Erythroblast (primary cell): ENCODE measurements at regions not wholly inside any gene's neighbourhood (a gene's known extent, or its start where the extent isn't known, plus 50 kb on each side); places are given as distances from the start of the nearest gene placed in this dataset.
"Not testable (repeated sequence)": the region's sequence is repeated elsewhere in the genome, so short reads cannot be mapped to it uniquely, and the experiment has no call there.

Experiments used
- DNase-seq, 2 experiments: peaks; one replicate each; lab custom pipeline; 2025; lab: John Stamatoyannopoulos, UW
- GATA1 ChIP-seq: IDR thresholded peaks from 2 replicates; pipeline ENCODE4 v1.6.1; 2011; ENCODE audit warnings: low read depth, mild to moderate bottlenecking, control low read depth, low read length, moderate library complexity
- POLR2A ChIP-seq: IDR thresholded peaks from 2 replicates; pipeline ENCODE4 v1.6.1; 2011; ENCODE audit warnings: mild to moderate bottlenecking, low read length

DNA sequence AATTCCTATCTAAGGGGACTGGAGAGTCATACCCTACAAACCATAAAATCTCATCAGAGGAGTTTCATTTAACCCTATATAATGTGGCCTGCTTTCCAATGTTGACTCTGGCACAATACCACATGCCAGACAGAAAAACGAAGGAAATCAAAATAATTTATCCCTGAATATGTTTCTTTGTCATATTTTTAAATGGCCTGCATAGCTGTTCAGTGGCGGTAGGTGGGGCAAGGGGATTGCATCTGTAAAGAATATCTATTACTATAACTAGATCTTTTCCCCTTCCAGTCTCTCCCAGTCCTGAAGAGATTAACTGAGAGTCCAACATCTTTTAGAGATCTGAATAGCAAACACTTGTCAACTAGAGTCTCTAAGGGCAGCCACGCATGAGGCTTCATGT, 278.1 kb upstream of the CTNNB1 start:
- TF ChIP-seq POLR2A (no peak), GATA1 (no peak)
- DNase-seq, result no peak

DNA sequence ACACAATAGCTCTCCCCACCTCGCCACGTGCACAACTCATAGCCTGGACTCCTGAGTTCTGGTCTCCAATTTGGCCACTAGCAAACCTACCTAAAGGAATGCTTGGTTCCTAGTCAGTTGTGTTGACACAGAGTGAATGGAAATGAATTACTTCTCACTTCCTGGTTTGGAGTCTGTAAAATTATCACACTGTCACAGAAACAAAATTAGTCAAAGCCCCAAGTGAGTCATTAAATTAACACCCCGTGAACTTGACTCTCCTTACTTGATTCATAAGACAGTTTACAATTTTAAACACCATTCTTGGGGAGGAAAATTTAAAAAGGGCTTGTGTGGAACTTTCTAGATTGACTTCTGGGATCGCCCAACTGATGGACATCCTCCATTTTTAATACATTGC, 276.2 kb upstream of the CTNNB1 start:
- no peak for DNase-seq
- no peak for TF ChIP-seq POLR2A
- TF ChIP-seq GATA1, result no peak

DNA sequence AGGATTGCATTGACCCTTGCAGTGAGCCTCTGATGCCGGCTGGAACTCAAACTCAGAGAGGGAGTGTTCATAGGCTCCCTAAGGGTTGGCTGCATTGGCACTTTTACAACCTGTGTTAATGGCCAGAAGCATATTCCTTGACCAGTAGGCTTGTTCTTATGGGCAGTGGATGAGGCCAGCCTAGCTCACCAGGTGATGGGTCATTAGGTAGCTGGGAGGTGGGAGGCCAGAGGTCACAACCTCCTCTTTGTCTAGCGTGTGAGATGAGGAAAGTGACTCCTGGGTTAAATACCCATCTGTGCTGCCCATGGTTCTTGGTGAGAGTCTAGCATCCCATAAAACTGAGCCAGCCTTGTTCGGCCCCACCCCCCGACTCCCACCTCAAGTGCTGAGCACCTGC, 275.7 kb upstream of the CTNNB1 start:
- no peak for DNase-seq
- TF ChIP-seq GATA1 (no peak), POLR2A (no peak)

- DNase-seq, result no peak
- TF ChIP-seq POLR2A (no peak), GATA1 (no peak)
These were observed 274.7 kb upstream of the CTNNB1 start for GRCh38 chr3:40924559-40925141.

GRCh38 chr3:40925231-40925630, 274.1 kb upstream of the CTNNB1 start:
- TF ChIP-seq GATA1 (no peak), POLR2A (no peak)
- no peak for DNase-seq

- peak; percentile 7 to 40 for DNase-seq
- TF ChIP-seq POLR2A (no peak), GATA1 (no peak)
These were observed 269.2 kb upstream of the CTNNB1 start for GRCh38 chr3:40930131-40930538.

DNA sequence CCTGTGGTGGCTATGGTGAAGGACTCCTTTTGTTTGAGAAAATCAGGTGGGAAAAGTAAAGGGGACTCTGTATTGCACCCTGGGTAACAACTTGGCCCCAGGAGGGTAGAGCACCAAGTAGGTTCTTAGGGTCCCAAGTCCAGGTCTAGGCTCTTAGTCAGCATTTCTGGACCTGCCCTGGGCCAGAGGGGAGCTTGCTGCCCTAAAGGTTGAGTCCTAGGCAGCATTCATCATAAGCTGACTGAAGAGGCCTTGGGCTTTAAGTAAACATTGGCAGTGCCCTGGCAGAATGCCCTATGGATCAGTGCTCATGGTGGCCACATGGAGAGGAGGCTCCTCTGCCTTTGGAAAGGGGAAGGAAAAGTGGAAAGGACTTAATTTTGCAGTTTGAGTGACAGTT, 268.5 kb upstream of the CTNNB1 start:
- no peak for DNase-seq
- TF ChIP-seq GATA1 (no peak), POLR2A (no peak)

GRCh38 chr3:40938591-40938990, 260.7 kb upstream of the CTNNB1 start:
- DNase-seq, result no peak
- no peak for TF ChIP-seq POLR2A
- TF ChIP-seq GATA1, result no peak

DNA sequence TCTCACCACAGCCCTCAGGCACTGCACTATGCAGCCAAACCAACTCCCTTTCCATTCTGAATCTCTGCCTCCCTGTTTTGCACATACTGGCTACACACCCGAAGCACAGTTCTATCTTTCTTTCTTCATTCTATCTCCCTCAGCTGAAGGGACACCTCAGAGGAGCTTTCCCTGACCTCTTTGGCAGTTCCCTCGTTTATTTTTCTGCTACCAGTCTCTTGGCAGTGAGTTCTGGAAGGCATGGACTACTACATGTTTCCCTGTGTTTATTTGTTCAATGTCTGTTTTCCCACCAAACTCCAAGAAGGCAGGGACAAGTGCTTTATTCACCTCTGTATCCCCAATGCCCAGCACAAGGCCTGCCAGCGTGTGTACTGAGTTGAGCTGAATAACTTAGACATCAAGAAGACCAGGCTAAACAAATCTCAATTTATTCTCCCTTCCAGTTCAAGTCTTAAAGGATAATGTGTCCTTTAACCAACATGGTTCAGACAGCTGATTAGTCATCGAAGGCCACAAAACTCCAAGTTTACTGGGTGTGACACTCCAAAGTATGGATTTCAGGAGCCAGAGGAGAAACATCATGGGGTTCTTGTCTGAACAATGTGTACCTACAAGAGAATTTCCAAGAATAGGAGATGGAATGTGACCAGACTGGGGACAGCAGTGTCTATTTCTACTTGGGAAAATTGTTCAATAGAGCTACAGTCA, 260.1 kb upstream of the CTNNB1 start:
- no peak for TF ChIP-seq GATA1
- DNase-seq, result no peak

DNA sequence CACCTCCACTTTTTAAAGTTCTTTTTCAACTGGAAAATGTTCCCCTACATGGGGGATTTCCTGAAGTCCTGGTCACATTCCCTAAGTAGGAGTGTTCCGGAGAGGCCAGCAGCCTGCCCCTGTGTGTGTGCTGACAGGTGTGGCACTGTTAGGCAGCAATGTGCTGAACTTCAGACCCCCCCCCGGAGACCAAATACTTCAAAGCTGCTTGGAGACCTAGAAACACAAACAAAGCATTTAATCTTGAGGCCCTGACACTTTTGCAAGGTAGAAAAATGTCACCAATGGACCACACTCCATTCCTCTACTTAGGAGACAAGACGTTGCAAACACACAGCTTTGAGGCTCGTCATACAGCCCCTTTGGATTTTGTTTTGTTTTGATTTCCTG, 259.6 kb upstream of the CTNNB1 start:
- TF ChIP-seq POLR2A (no peak), GATA1 (no peak)
- no peak for DNase-seq

DNA sequence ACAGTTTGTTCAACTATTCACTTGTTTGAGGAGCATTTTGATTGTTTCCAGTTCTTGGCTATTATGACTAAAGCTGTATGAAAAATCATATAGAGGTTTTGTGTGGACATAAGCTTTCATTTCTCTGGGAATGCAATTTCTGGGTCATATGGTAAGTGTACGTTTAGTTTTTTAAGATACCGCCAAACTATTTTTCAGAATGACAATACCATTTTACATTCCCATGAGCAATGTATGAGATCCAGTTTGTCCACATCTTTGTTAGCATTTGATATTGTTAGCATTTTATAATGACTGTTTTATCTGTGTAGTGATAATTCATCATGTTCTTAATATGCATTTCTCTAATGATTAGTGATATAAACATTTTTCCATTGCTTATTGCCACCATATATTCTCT, 258.7 kb upstream of the CTNNB1 start:
- TF ChIP-seq GATA1 (no peak), POLR2A (no peak)
- no peak for DNase-seq

DNA sequence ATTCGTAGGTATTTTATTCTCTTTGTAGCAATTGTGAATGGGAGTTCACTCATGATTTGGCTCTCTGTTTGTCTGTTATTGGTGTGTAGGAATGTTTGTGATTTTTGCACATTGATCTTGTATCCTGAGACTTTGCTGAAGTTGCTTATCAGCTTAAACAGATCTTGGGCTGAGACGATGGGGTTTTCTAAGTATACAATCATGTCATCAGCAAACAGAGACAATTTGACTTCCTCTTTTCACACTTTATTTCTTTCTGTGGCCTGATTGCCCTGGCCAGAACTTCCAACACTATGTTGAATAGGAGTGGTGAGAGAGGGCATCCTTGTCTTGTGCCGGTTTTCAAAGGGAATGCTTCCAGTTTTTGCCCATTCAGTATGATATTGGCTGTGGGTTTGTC, 252.3 kb upstream of the CTNNB1 start:
- not testable (repeated sequence) for DNase-seq

DNA sequence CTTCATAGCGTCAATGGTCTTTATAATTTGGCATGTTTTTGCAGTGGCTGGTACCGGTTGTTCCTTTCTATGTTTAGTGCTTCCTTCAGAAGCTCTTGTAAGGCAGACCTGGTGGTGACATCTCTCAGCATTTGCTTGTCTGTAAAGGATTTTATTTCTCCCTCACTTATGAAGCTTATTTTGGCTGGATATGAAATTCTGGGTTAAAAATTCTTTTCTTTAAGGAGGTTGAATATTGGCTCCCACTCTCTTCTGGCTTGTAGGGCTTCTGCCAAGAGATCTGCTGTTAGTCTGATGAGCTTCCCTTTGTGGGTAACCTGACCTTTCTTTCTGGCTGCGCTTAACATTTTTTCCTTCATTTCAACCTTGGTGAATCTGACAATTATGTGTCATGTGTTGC, 250.0 kb upstream of the CTNNB1 start:
- DNase-seq, result not testable (repeated sequence)

DNA sequence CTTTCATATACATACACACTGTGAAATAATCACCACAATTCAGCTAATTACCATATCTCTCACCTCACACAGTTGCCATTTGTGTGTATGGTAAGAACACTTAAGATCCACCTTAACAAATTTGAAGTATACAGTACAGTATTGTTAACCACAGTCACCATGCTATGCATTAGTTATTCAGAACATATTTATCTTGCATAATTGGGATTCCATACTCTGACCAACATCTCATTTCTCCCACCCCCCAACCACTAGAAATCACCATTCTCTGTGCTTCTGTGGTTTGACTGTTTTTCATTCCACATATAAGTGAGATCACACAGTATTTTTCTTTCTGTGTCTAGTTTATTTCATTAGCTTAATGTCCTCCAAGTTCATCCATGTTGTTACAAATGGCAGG, 247.7 kb upstream of the CTNNB1 start:
- TF ChIP-seq GATA1, result no peak
- no peak for TF ChIP-seq POLR2A
- no peak for DNase-seq
